Chondrocyte (in vitro differentiated cells): ENCODE measurements at regions not wholly inside any gene's neighbourhood (a gene's known extent, or its start where the extent isn't known, plus 50 kb on each side); places are given as distances from the start of the nearest gene placed in this dataset.

ENCODE experiments used
- DNase-seq: peaks from one replicate; pipeline ENCODE4 v3.0.0; 2021; ENCODE audit warnings: mixed read lengths, low spot score
- H3K27ac Mint-ChIP-seq: one replicate; pipeline ENCODE4 v1.8.0; 2021; ENCODE audit warnings: mild to moderate bottlenecking, moderate library complexity, mixed read lengths; ENCODE audit not compliant: unreplicated experiment
- H3K27me3 Mint-ChIP-seq: 2 replicates; pipeline ENCODE4 v1.8.0; 2021; ENCODE audit warnings: low read depth, mixed read lengths
- H3K36me3 Mint-ChIP-seq: 2 replicates; pipeline ENCODE4 v1.8.0; 2021; ENCODE audit warnings: low read depth, mixed read lengths
- H3K4me1 Mint-ChIP-seq: 2 replicates; pipeline ENCODE4 v1.8.0; 2021; ENCODE audit warnings: low read depth, mild to moderate bottlenecking, mixed read lengths
- H3K4me3 Mint-ChIP-seq: one replicate; pipeline ENCODE4 v1.8.0; 2021; ENCODE audit warnings: mild to moderate bottlenecking, moderate library complexity, mixed read lengths; ENCODE audit not compliant: unreplicated experiment
- H3K9me3 Mint-ChIP-seq: 2 replicates; pipeline ENCODE4 v1.8.0; 2021; ENCODE audit warnings: low read depth, mixed read lengths
- TF ChIP-seq, protein P1 (sequence below): fragments of 200-600 bp; sonication (generic); IDR thresholded peaks from 2 replicates; pipeline ENCODE4 v1.5.0; 2021; ENCODE audit warnings: antibody characterized with exemption, mild to moderate bottlenecking, moderate library complexity

DNA sequence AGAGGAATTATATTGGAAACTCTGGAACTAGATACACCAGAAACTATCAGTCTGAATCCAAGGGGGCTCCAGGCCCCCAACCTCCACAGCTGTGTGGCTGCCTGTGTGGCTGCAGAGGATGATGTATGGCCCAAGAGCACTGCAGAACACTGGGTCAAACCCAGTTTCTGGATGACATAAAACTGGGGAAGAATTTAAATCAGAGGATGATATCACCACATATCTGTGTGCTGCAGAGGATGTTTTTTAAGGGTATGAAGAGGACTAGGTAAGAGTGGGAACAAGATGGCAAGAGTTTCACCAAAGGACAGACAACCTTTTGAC, 226.4 kb downstream of the SUCLA2 start:
- no peak overlapping the region for H3K27ac Mint-ChIP-seq
- H3K9me3 Mint-ChIP-seq, result peaks cover 20% of the 10 kb centered on the region
- H3K36me3 Mint-ChIP-seq, result peaks cover 3% of the 10 kb centered on the region
- no peak overlapping the region for H3K4me3 Mint-ChIP-seq
- TF ChIP-seq, protein P1, sequence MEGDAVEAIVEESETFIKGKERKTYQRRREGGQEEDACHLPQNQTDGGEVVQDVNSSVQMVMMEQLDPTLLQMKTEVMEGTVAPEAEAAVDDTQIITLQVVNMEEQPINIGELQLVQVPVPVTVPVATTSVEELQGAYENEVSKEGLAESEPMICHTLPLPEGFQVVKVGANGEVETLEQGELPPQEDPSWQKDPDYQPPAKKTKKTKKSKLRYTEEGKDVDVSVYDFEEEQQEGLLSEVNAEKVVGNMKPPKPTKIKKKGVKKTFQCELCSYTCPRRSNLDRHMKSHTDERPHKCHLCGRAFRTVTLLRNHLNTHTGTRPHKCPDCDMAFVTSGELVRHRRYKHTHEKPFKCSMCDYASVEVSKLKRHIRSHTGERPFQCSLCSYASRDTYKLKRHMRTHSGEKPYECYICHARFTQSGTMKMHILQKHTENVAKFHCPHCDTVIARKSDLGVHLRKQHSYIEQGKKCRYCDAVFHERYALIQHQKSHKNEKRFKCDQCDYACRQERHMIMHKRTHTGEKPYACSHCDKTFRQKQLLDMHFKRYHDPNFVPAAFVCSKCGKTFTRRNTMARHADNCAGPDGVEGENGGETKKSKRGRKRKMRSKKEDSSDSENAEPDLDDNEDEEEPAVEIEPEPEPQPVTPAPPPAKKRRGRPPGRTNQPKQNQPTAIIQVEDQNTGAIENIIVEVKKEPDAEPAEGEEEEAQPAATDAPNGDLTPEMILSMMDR, result no peak
- H3K4me1 Mint-ChIP-seq, result no peaks in the 10 kb centered on the region
- H3K27me3 Mint-ChIP-seq, result peaks cover 4% of the 10 kb centered on the region
- DNase-seq, result no peak

DNA sequence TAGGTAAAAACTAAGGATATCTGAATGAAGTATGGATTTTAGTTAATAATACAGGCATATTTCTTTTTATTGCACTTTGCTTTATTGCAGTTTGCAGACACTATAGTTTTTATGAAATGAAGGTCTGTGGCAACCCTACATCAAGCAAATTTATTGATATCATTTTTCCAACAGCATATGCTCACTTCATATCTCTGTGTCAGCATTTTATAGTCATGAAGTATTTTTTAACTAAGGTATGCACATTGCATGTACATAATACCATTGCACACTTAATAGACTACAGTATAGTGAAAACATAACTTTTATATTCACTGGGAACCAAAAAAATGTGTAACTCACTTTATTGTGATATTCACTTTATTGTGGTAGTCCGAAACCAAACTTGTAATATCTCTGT, 236.3 kb downstream of the SUCLA2 start:
- Mint-ChIP-seq H3K27ac (no peak overlapping the region), H3K4me1 (no peaks in the 10 kb centered on the region), H3K36me3 (no peaks in the 10 kb centered on the region), H3K27me3 (peaks cover 2% of the 10 kb centered on the region), H3K9me3 (peaks cover 20% of the 10 kb centered on the region), H3K4me3 (no peak overlapping the region)
- DNase-seq, result no peak
- TF ChIP-seq, protein P1, result no peak

DNA sequence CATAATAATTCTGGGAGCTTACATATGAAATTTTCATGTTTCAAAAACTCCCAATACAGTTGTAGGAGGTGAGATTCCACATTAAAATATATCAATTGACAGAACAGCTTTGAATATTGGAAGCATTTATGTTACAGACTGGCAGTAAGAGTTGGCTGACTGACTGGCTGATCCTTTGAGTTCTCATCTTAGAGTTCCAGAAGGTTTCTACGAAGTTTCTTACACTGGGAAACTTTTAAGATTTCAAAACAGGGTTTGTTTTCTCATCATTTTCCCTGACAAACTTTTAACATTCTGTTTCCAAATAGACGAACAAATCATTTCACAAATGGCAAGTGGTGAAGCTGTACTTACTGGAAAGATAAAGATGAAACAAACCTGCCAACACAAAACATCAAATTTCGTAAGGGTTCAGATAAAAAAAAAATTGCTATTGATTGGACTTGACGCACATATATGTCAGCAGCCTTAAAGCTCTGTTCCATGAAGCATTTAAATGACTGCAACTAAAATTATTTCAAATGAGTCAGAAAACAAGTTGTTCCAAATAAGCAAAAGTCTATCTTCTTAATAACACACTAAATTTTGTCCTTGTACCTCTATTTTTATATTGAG, 243.5 kb downstream of the SUCLA2 start:
- no peak overlapping the region for H3K27ac Mint-ChIP-seq
- no peak for DNase-seq
- H3K9me3 Mint-ChIP-seq, result peaks cover 11% of the 10 kb centered on the region
- H3K27me3 Mint-ChIP-seq, result no peaks in the 10 kb centered on the region
- H3K4me3 Mint-ChIP-seq, result no peak overlapping the region
- TF ChIP-seq, protein P1, result no peak
- H3K36me3 Mint-ChIP-seq, result peaks cover 2% of the 10 kb centered on the region
- no peaks in the 10 kb centered on the region for H3K4me1 Mint-ChIP-seq

DNA sequence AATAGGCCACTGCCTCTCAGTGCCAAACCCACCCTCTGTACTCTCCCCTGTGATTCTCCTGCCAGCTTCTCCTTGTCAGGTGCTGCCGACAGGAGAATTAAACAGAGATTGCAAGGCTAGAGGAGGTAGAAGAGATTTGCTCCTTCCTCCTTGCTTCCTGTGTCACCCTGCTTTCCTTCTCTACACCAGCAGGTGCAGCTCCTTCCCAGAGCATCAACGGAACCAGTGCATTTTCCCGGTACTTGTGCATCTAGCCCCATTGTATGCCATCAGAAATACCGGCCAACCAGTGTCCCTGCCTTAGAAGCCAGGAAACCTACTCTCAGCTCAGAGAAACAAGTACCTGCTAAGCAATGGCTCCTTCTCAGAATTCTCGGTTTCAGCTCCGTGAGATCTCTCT, 253.2 kb downstream of the SUCLA2 start:
- Mint-ChIP-seq H3K27ac (no peak overlapping the region), H3K4me1 (no peaks in the 10 kb centered on the region), H3K27me3 (peaks cover 12% of the 10 kb centered on the region), H3K4me3 (no peak overlapping the region), H3K9me3 (peaks cover 5% of the 10 kb centered on the region), H3K36me3 (no peaks in the 10 kb centered on the region)
- no peak for DNase-seq
- TF ChIP-seq, protein P1, result no peak

DNA sequence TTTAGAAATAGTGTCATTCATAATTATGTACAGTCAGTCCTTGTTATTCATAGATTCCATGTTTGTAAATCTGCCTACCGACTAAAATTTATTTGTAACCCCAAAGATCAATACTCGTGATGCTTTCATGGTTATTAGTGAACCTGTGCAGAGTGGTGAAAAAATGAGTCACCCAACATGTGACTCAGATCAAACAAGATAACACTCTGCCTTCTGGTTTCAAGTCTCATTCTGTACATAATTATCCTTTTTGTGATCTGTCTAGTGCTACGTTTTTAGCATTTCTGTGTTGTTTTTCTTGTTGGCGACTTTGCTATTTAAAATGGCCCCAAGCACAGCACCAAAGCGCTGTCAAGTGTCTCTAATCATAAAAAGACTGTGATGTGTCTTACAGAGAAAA, 274.7 kb downstream of the SUCLA2 start:
- DNase-seq, result no peak
- TF ChIP-seq, protein P1, result no peak
- no peaks in the 10 kb centered on the region for H3K9me3 Mint-ChIP-seq
- H3K27ac Mint-ChIP-seq, result no peak overlapping the region
- H3K4me3 Mint-ChIP-seq, result no peak overlapping the region
- no peaks in the 10 kb centered on the region for H3K36me3 Mint-ChIP-seq
- no peaks in the 10 kb centered on the region for H3K4me1 Mint-ChIP-seq
- no peaks in the 10 kb centered on the region for H3K27me3 Mint-ChIP-seq
